ENCODE measurements at regions not wholly inside any gene's neighbourhood (a gene's known extent, or its start where the extent isn't known, plus 50 kb on each side); places are given as distances from the start of the nearest gene placed in this dataset.
"Not testable (repeated sequence)": the region's sequence is repeated elsewhere in the genome, so short reads cannot be mapped to it uniquely, and the experiment has no call there.

- Histone ChIP-seq H3K9ac (ENCODE audit: low read length) (no peak overlapping the region), H3K9me3 (ENCODE audit: control insufficient read depth, low read length) (no peaks in the 10 kb centered on the region), H3K27me3 (replicated peaks; ENCODE audit: control insufficient read depth, insufficient read depth, low read length) (peaks cover 16% of the 10 kb centered on the region), H3K36me3 (ENCODE audit: control insufficient read depth, insufficient read depth, low read length, severe bottlenecking) (no peaks in the 10 kb centered on the region), H3K4me3 (ENCODE audit: low read length) (no peak overlapping the region), H3K4me1 (ENCODE audit: control insufficient read depth, insufficient read depth, low read length) (peaks cover 1% of the 10 kb centered on the region)
- no peak for DNase-seq (ENCODE audit: low read depth)
Measured at GRCh38 chr1:38733761-38734160, 125.8 kb downstream of the RRAGC start.

GRCh38 chr1:38730511-38731397, 128.8 kb downstream of the RRAGC start:
- Histone ChIP-seq H3K36me3 (ENCODE audit: control insufficient read depth, insufficient read depth, low read length, severe bottlenecking) (no peaks in the 10 kb centered on the region), H3K9me3 (ENCODE audit: control insufficient read depth, low read length) (no peaks in the 10 kb centered on the region), H3K9ac (ENCODE audit: low read length) (no peak overlapping the region), H3K27me3 (replicated peaks; ENCODE audit: control insufficient read depth, insufficient read depth, low read length) (peaks cover 17% of the 10 kb centered on the region), H3K4me1 (ENCODE audit: control insufficient read depth, insufficient read depth, low read length) (peaks cover 5% of the 10 kb centered on the region), H3K4me3 (ENCODE audit: low read length) (no peak overlapping the region)
- DNase-seq (ENCODE audit: low read depth), result peak; percentile 15

GRCh38 chr1:38728585-38728908, 131.0 kb downstream of the RRAGC start:
- DNase-seq (ENCODE audit: low read depth), result no peak
- Histone ChIP-seq H3K36me3 (ENCODE audit: control insufficient read depth, insufficient read depth, low read length, severe bottlenecking) (no peaks in the 10 kb centered on the region), H3K9ac (ENCODE audit: low read length) (no peak overlapping the region), H3K27me3 (replicated peaks; ENCODE audit: control insufficient read depth, insufficient read depth, low read length) (peaks cover 25% of the 10 kb centered on the region), H3K4me1 (ENCODE audit: control insufficient read depth, insufficient read depth, low read length) (peaks cover 11% of the 10 kb centered on the region), H3K9me3 (ENCODE audit: control insufficient read depth, low read length) (no peaks in the 10 kb centered on the region), H3K4me3 (ENCODE audit: low read length) (no peak overlapping the region)

- H3K9me3 ChIP-seq (ENCODE audit: control insufficient read depth, low read length), result no peaks in the 10 kb centered on the region
- peak; percentile 74 for DNase-seq (ENCODE audit: low read depth)
- H3K9ac ChIP-seq (ENCODE audit: low read length), result no peak overlapping the region
- H3K4me3 ChIP-seq (ENCODE audit: low read length), result peak overlapping the region; percentile 17
- H3K36me3 ChIP-seq (ENCODE audit: control insufficient read depth, insufficient read depth, low read length, severe bottlenecking), result no peaks in the 10 kb centered on the region
- H3K4me1 ChIP-seq (ENCODE audit: control insufficient read depth, insufficient read depth, low read length), result peaks cover 11% of the 10 kb centered on the region
- peaks cover 27% of the 10 kb centered on the region for H3K27me3 ChIP-seq (replicated peaks; ENCODE audit: control insufficient read depth, insufficient read depth, low read length)
Measured at GRCh38 chr1:38727684-38728584, 131.6 kb downstream of the RRAGC start.

- H3K27me3 ChIP-seq (replicated peaks; ENCODE audit: control insufficient read depth, insufficient read depth, low read length), result peaks cover 42% of the 10 kb centered on the region
- H3K9me3 ChIP-seq (ENCODE audit: control insufficient read depth, low read length); H3K4me3 ChIP-seq (ENCODE audit: low read length); H3K9ac ChIP-seq (ENCODE audit: low read length); H3K36me3 ChIP-seq (ENCODE audit: control insufficient read depth, insufficient read depth, low read length, severe bottlenecking); DNase-seq (ENCODE audit: low read depth): not testable (repeated sequence)
- H3K4me1 ChIP-seq (ENCODE audit: control insufficient read depth, insufficient read depth, low read length), result peaks cover 11% of the 10 kb centered on the region
Measured at GRCh38 chr1:38725321-38725961, 134.1 kb downstream of the RRAGC start.

GRCh38 chr1:38724160-38725131, 135.1 kb downstream of the RRAGC start:
- Histone ChIP-seq H3K36me3 (ENCODE audit: control insufficient read depth, insufficient read depth, low read length, severe bottlenecking) (no peaks in the 10 kb centered on the region), H3K4me3 (ENCODE audit: low read length) (no peak overlapping the region), H3K9me3 (ENCODE audit: control insufficient read depth, low read length) (no peaks in the 10 kb centered on the region), H3K27me3 (replicated peaks; ENCODE audit: control insufficient read depth, insufficient read depth, low read length) (peaks cover 40% of the 10 kb centered on the region), H3K4me1 (ENCODE audit: control insufficient read depth, insufficient read depth, low read length) (peaks cover 11% of the 10 kb centered on the region), H3K9ac (ENCODE audit: low read length) (no peak overlapping the region)
- no peak for DNase-seq (ENCODE audit: low read depth)

- peaks cover 6% of the 10 kb centered on the region for H3K4me1 ChIP-seq (ENCODE audit: control insufficient read depth, insufficient read depth, low read length)
- H3K4me3 ChIP-seq (ENCODE audit: low read length), result no peak overlapping the region
- H3K9me3 ChIP-seq (ENCODE audit: control insufficient read depth, low read length), result no peaks in the 10 kb centered on the region
- peaks cover 40% of the 10 kb centered on the region for H3K27me3 ChIP-seq (replicated peaks; ENCODE audit: control insufficient read depth, insufficient read depth, low read length)
- DNase-seq (ENCODE audit: low read depth), result no peak
- H3K36me3 ChIP-seq (ENCODE audit: control insufficient read depth, insufficient read depth, low read length, severe bottlenecking), result no peaks in the 10 kb centered on the region
- no peak overlapping the region for H3K9ac ChIP-seq (ENCODE audit: low read length)
Measured at GRCh38 chr1:38721816-38722215, 137.8 kb downstream of the RRAGC start.

- Histone ChIP-seq H3K9me3 (ENCODE audit: control insufficient read depth, low read length) (peaks cover 6% of the 10 kb centered on the region), H3K27me3 (replicated peaks; ENCODE audit: control insufficient read depth, insufficient read depth, low read length) (peaks cover 31% of the 10 kb centered on the region), H3K36me3 (ENCODE audit: control insufficient read depth, insufficient read depth, low read length, severe bottlenecking) (no peaks in the 10 kb centered on the region), H3K9ac (ENCODE audit: low read length) (no peak overlapping the region), H3K4me1 (ENCODE audit: control insufficient read depth, insufficient read depth, low read length) (peaks cover 6% of the 10 kb centered on the region), H3K4me3 (ENCODE audit: low read length) (no peak overlapping the region)
- no peak for DNase-seq (ENCODE audit: low read depth)
Measured at GRCh38 chr1:38719880-38720279, 139.7 kb downstream of the RRAGC start.

- Histone ChIP-seq H3K4me1 (ENCODE audit: control insufficient read depth, insufficient read depth, low read length) (no peaks in the 10 kb centered on the region), H3K4me3 (ENCODE audit: low read length) (no peak overlapping the region), H3K9me3 (ENCODE audit: control insufficient read depth, low read length) (peaks cover 6% of the 10 kb centered on the region), H3K36me3 (ENCODE audit: control insufficient read depth, insufficient read depth, low read length, severe bottlenecking) (no peaks in the 10 kb centered on the region), H3K27me3 (replicated peaks; ENCODE audit: control insufficient read depth, insufficient read depth, low read length) (peaks cover 16% of the 10 kb centered on the region), H3K9ac (ENCODE audit: low read length) (no peak overlapping the region)
- DNase-seq (ENCODE audit: low read depth), result no peak
Measured at GRCh38 chr1:38718031-38718430, 141.5 kb downstream of the RRAGC start.

- Histone ChIP-seq H3K36me3 (ENCODE audit: control insufficient read depth, insufficient read depth, low read length, severe bottlenecking) (no peaks in the 10 kb centered on the region), H3K4me1 (ENCODE audit: control insufficient read depth, insufficient read depth, low read length) (no peaks in the 10 kb centered on the region), H3K9me3 (ENCODE audit: control insufficient read depth, low read length) (peaks cover 17% of the 10 kb centered on the region), H3K27me3 (replicated peaks; ENCODE audit: control insufficient read depth, insufficient read depth, low read length) (peaks cover 8% of the 10 kb centered on the region), H3K9ac (ENCODE audit: low read length) (no peak overlapping the region), H3K4me3 (ENCODE audit: low read length) (no peak overlapping the region)
- DNase-seq (ENCODE audit: low read depth), result no peak
Measured at GRCh38 chr1:38716229-38716628, 143.3 kb downstream of the RRAGC start.

All from adipocyte (in vitro differentiated cells).